Panc1 (cell line): ENCODE measurements at regions not wholly inside any gene's neighbourhood (a gene's known extent, or its start where the extent isn't known, plus 50 kb on each side); places are given as distances from the start of the nearest gene placed in this dataset.

ENCODE experiments used
- CTCF ChIP-seq: fragments of 450-650 bp; IDR thresholded peaks from 2 replicates; pipeline ENCODE4 v1.5.1; 2017; ENCODE audit warnings: mild to moderate bottlenecking
- POLR2AphosphoS5 ChIP-seq: IDR thresholded peaks from 2 replicates; pipeline ENCODE4 v1.6.1; 2012; ENCODE audit warnings: mild to moderate bottlenecking, low read depth, low read length, moderate library complexity

GRCh38 chr5:38670066-38670465 is 113.6 kb upstream of the LIFR start:
- no peak for TF ChIP-seq POLR2AphosphoS5
- no peak for TF ChIP-seq CTCF
